ENCODE measurements at regions not wholly inside any gene's neighbourhood (a gene's known extent, or its start where the extent isn't known, plus 50 kb on each side); places are given as distances from the start of the nearest gene placed in this dataset.

- Histone ChIP-seq H3K27ac (ENCODE audit: low read depth, low read length) (no peak overlapping the region), H3K4me3 (ENCODE audit: low read length) (no peak overlapping the region), H3K27me3 (ENCODE audit: control insufficient read depth, insufficient read depth, low read length, poor library complexity, severe bottlenecking) (no peaks in the 10 kb centered on the region), H3K36me3 (ENCODE audit: control insufficient read depth, insufficient read depth, low read length) (no peaks in the 10 kb centered on the region), H3K9me3 (ENCODE audit: control insufficient read depth, low read length) (no peaks in the 10 kb centered on the region), H3K4me1 (ENCODE audit: control insufficient read depth, insufficient read depth, low read length) (no peaks in the 10 kb centered on the region), H3K9ac (ENCODE audit: extremely low read depth, low read length, poor library complexity, severe bottlenecking) (no peak overlapping the region)
- H3K4me1 Mint-ChIP-seq, result no peaks in the 10 kb centered on the region
- DNase-seq, result no peak
- H3K9me3 Mint-ChIP-seq, result no peaks in the 10 kb centered on the region
- no peak for TF ChIP-seq CTCF (conservative IDR thresholded peaks at IDR 0.05)
- no peaks in the 10 kb centered on the region for H3K27me3 Mint-ChIP-seq (ENCODE audit: insufficient read depth)
- 69 to 89% methylated on average over 2 of the region's 2 CpGs for WGBS, 2 experiments (ENCODE audit: insufficient coverage in 1 of 2, insufficient read length in 1 of 2)
- H3K4me3 Mint-ChIP-seq, result no peak overlapping the region
- H3K36me3 Mint-ChIP-seq (ENCODE audit: low read depth), result no peaks in the 10 kb centered on the region
- H3K27ac Mint-ChIP-seq, result no peak overlapping the region
Measured at GRCh38 chr5:106578736-106579135, 1092.0 kb downstream of the EFNA5 start.

- Mint-ChIP-seq H3K9me3 (no peaks in the 10 kb centered on the region), H3K27ac (no peak overlapping the region), H3K27me3 (ENCODE audit: insufficient read depth) (no peaks in the 10 kb centered on the region), H3K4me1 (no peaks in the 10 kb centered on the region), H3K4me3 (no peak overlapping the region), H3K36me3 (ENCODE audit: low read depth) (no peaks in the 10 kb centered on the region)
- Histone ChIP-seq H3K4me1 (ENCODE audit: control insufficient read depth, insufficient read depth, low read length) (no peaks in the 10 kb centered on the region), H3K9ac (ENCODE audit: extremely low read depth, low read length, poor library complexity, severe bottlenecking) (no peak overlapping the region), H3K36me3 (ENCODE audit: control insufficient read depth, insufficient read depth, low read length) (no peaks in the 10 kb centered on the region), H3K4me3 (ENCODE audit: low read length) (no peak overlapping the region), H3K9me3 (ENCODE audit: control insufficient read depth, low read length) (no peaks in the 10 kb centered on the region), H3K27ac (ENCODE audit: low read depth, low read length) (no peak overlapping the region), H3K27me3 (ENCODE audit: control insufficient read depth, insufficient read depth, low read length, poor library complexity, severe bottlenecking) (no peaks in the 10 kb centered on the region)
- WGBS, 2 experiments (ENCODE audit: insufficient coverage in 1 of 2, insufficient read length in 1 of 2), result 83 to 99% methylated on average over 2 to 8 of the region's 8 CpGs
- DNase-seq, result no peak
- TF ChIP-seq CTCF (conservative IDR thresholded peaks at IDR 0.05), result no peak
Measured at GRCh38 chr5:106574820-106575219, 1095.9 kb downstream of the EFNA5 start.

GRCh38 chr5:106566031-106566430 lies 1104.7 kb downstream of the EFNA5 start:
- H3K4me3 Mint-ChIP-seq, result no peak overlapping the region
- no peak for DNase-seq
- Histone ChIP-seq H3K4me3 (ENCODE audit: low read length) (no peak overlapping the region), H3K9ac (ENCODE audit: extremely low read depth, low read length, poor library complexity, severe bottlenecking) (no peak overlapping the region), H3K27ac (ENCODE audit: low read depth, low read length) (no peak overlapping the region), H3K4me1 (ENCODE audit: control insufficient read depth, insufficient read depth, low read length) (no peaks in the 10 kb centered on the region), H3K36me3 (ENCODE audit: control insufficient read depth, insufficient read depth, low read length) (no peaks in the 10 kb centered on the region), H3K9me3 (ENCODE audit: control insufficient read depth, low read length) (no peaks in the 10 kb centered on the region), H3K27me3 (ENCODE audit: control insufficient read depth, insufficient read depth, low read length, poor library complexity, severe bottlenecking) (no peaks in the 10 kb centered on the region)
- WGBS, 2 experiments (ENCODE audit: insufficient coverage in 1 of 2, insufficient read length in 1 of 2), result 65 to 78% methylated on average over 3 to 4 of the region's 4 CpGs
- no peak for TF ChIP-seq CTCF (conservative IDR thresholded peaks at IDR 0.05)
- H3K27ac Mint-ChIP-seq, result no peak overlapping the region
- H3K4me1 Mint-ChIP-seq, result no peaks in the 10 kb centered on the region
- H3K36me3 Mint-ChIP-seq (ENCODE audit: low read depth), result no peaks in the 10 kb centered on the region
- peaks cover 10% of the 10 kb centered on the region for H3K9me3 Mint-ChIP-seq
- no peaks in the 10 kb centered on the region for H3K27me3 Mint-ChIP-seq (ENCODE audit: insufficient read depth)

All from endodermal cell (in vitro differentiated cells).